ENCODE measurements at regions not wholly inside any gene's neighbourhood (a gene's known extent, or its start where the extent isn't known, plus 50 kb on each side); places are given as distances from the start of the nearest gene placed in this dataset.

DNA sequence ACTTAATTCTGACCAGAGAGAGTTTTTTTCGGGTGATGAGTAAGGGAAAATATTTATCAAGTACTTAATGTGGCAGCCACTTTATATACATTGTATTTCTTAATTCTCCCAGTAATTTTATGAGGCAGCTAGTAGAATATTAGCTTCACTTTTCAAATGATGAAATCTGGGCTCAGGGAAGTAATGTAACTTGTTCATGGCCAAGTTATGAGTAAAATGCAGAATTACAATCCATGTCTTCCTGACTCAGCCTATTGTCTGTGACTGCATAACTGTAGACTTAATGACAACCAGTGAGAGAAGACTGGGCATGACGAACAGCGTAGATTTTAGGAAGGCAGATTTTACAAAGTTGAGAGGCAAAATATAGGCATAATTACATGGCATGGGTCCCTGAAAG is 106.7 kb upstream of the MIS18BP1 start:
- Histone ChIP-seq H3K27ac (ENCODE audit: low read depth, low read length) (no peak overlapping the region), H3K4me3 (ENCODE audit: insufficient read depth, low read length, poor library complexity, severe bottlenecking) (no peak overlapping the region), H3K9me3 (ENCODE audit: insufficient read depth, low read length) (no peaks in the 10 kb centered on the region), H4K20me1 (ENCODE audit: low read depth, low read length) (no peaks in the 10 kb centered on the region), H3K9me2 (replicated peaks; ENCODE audit: insufficient read depth, low read length) (no peaks in the 10 kb centered on the region), H2AFZ (ENCODE audit: low read depth, low read length, severe bottlenecking) (no peak overlapping the region), H3F3A (ENCODE audit: insufficient read depth) (no peaks in the 10 kb centered on the region), H3K36me3 (ENCODE audit: low read length) (no peaks in the 10 kb centered on the region), H3K9ac (ENCODE audit: low read length) (no peak overlapping the region), H3K79me2 (ENCODE audit: insufficient read depth, low read length) (no peaks in the 10 kb centered on the region), H3K27me3 (ENCODE audit: low read length) (no peaks in the 10 kb centered on the region), H3K4me2 (ENCODE audit: low read depth, low read length, poor library complexity, severe bottlenecking) (no peak overlapping the region)
- TF ChIP-seq EZH2phosphoT487 (conservative IDR thresholded peaks at IDR 0.05; ENCODE audit: low read length), result no peak
- TF ChIP-seq, protein P1, sequence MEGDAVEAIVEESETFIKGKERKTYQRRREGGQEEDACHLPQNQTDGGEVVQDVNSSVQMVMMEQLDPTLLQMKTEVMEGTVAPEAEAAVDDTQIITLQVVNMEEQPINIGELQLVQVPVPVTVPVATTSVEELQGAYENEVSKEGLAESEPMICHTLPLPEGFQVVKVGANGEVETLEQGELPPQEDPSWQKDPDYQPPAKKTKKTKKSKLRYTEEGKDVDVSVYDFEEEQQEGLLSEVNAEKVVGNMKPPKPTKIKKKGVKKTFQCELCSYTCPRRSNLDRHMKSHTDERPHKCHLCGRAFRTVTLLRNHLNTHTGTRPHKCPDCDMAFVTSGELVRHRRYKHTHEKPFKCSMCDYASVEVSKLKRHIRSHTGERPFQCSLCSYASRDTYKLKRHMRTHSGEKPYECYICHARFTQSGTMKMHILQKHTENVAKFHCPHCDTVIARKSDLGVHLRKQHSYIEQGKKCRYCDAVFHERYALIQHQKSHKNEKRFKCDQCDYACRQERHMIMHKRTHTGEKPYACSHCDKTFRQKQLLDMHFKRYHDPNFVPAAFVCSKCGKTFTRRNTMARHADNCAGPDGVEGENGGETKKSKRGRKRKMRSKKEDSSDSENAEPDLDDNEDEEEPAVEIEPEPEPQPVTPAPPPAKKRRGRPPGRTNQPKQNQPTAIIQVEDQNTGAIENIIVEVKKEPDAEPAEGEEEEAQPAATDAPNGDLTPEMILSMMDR (IDR thresholded peaks at IDR 0.05; ENCODE audit: insufficient read depth, low read length, poor library complexity, severe bottlenecking), result no peak

GRCh38 chr14:45332360-45332988 is 79.5 kb upstream of the MIS18BP1 start:
- Histone ChIP-seq H3F3A (ENCODE audit: insufficient read depth) (no peaks in the 10 kb centered on the region), H3K9me3 (ENCODE audit: insufficient read depth, low read length) (no peaks in the 10 kb centered on the region), H3K4me3 (ENCODE audit: insufficient read depth, low read length, poor library complexity, severe bottlenecking) (no peak overlapping the region)

GRCh38 chr14:45308745-45309397 is 55.9 kb upstream of the MIS18BP1 start:
- no peaks in the 10 kb centered on the region for H3K9me3 ChIP-seq (ENCODE audit: insufficient read depth, low read length)
- H3K4me2 ChIP-seq (ENCODE audit: low read depth, low read length, poor library complexity, severe bottlenecking), result no peak overlapping the region
- H3K4me3 ChIP-seq (ENCODE audit: insufficient read depth, low read length, poor library complexity, severe bottlenecking), result no peak overlapping the region
- no peaks in the 10 kb centered on the region for H3K79me2 ChIP-seq (ENCODE audit: insufficient read depth, low read length)
- TF ChIP-seq EZH2phosphoT487 (conservative IDR thresholded peaks at IDR 0.05; ENCODE audit: low read length), result no peak
- TF ChIP-seq, protein P1 (IDR thresholded peaks at IDR 0.05; ENCODE audit: insufficient read depth, low read length, poor library complexity, severe bottlenecking), result no peak
- H4K20me1 ChIP-seq (ENCODE audit: low read depth, low read length), result no peaks in the 10 kb centered on the region
- H3K9me2 ChIP-seq (replicated peaks; ENCODE audit: insufficient read depth, low read length), result no peaks in the 10 kb centered on the region
- no peak overlapping the region for H3K27ac ChIP-seq (ENCODE audit: low read depth, low read length)
- H2AFZ ChIP-seq (ENCODE audit: low read depth, low read length, severe bottlenecking), result no peak overlapping the region
- H3K36me3 ChIP-seq (ENCODE audit: low read length), result no peaks in the 10 kb centered on the region
- no peak overlapping the region for H3K9ac ChIP-seq (ENCODE audit: low read length)
- H3F3A ChIP-seq (ENCODE audit: insufficient read depth), result no peaks in the 10 kb centered on the region
- H3K27me3 ChIP-seq (ENCODE audit: low read length), result no peaks in the 10 kb centered on the region

More at GRCh38 chr14:45332360-45332988, 79.5 kb upstream of the MIS18BP1 start:
- H3K9ac ChIP-seq (ENCODE audit: low read length), result no peak overlapping the region
- H3K27ac ChIP-seq (ENCODE audit: low read depth, low read length), result no peak overlapping the region
- no peak overlapping the region for H2AFZ ChIP-seq (ENCODE audit: low read depth, low read length, severe bottlenecking)
- H3K36me3 ChIP-seq (ENCODE audit: low read length), result no peaks in the 10 kb centered on the region
- H3K79me2 ChIP-seq (ENCODE audit: insufficient read depth, low read length), result no peaks in the 10 kb centered on the region
- no peaks in the 10 kb centered on the region for H4K20me1 ChIP-seq (ENCODE audit: low read depth, low read length)
- no peaks in the 10 kb centered on the region for H3K9me2 ChIP-seq (replicated peaks; ENCODE audit: insufficient read depth, low read length)
- H3K4me2 ChIP-seq (ENCODE audit: low read depth, low read length, poor library complexity, severe bottlenecking), result no peak overlapping the region
- TF ChIP-seq, protein P1 (IDR thresholded peaks at IDR 0.05; ENCODE audit: insufficient read depth, low read length, poor library complexity, severe bottlenecking), result no peak
- no peak for TF ChIP-seq EZH2phosphoT487 (conservative IDR thresholded peaks at IDR 0.05; ENCODE audit: low read length)
- H3K27me3 ChIP-seq (ENCODE audit: low read length), result no peaks in the 10 kb centered on the region
